K562 (cell line): ENCODE measurements at regions not wholly inside any gene's neighbourhood (a gene's known extent, or its start where the extent isn't known, plus 50 kb on each side); places are given as distances from the start of the nearest gene placed in this dataset.

Source experiments
- ATAC-seq: fragments of 200-7000 bp; cut with Tn5 transposase; 3 replicates; pipeline ENCODE4 v1.9.1; 2020; ENCODE audit warnings: moderate library complexity
- BruUV-seq: library from RNA; stranded (reverse); fragments of 400-500 nt; replicated peaks from 2 replicates; lab custom pipeline; 2021; lab: Mats Ljungman, UMichigan
- CTCF ChIA-PET: fragments of 300-600 bp; formaldehyde crosslinking; extraction: SDS; loops from one replicate; lab custom pipeline; 2021; ENCODE audit warnings: low intra/inter-chr PET ratio; lab: Yijun Ruan, JAX
- POLR2A ChIA-PET: fragments of 300-600, 350-650 bp; sonication (Branson Sonifier 250); formaldehyde crosslinking; extraction: SDS; loops from one replicate; lab custom pipeline; 2021; ENCODE audit warnings: antibody characterized with exemption, inconsistent platforms; lab: Yijun Ruan, JAX
- DNase-seq, 4 experiments: peaks; one replicate each; pipeline versions ENCODE4 v3.0.0 to v3.0.0-alpha.2; 2011 to 2018; ENCODE audit warnings: low spot score in 3 of 4, mixed read lengths in 3 of 4; ENCODE audit errors: extremely low read depth in 1 of 4
- FAIRE-seq: peaks from 2 replicates; lab custom pipeline; 2011; peaks lifted over from hg19 to GRCh38; lab: Jason Lieb, UNC
- H2AFZ ChIP-seq: 2 replicates; pipeline ENCODE4 v1.6.0; 2011; ENCODE audit warnings: low read depth, low read length, control low read depth, inconsistent platforms
- H3K27ac ChIP-seq: fragments of 200-600 bp; 3 replicates; pipeline ENCODE4 v1.8.0; 2011; ENCODE audit warnings: low read depth, mild to moderate bottlenecking, control low read depth, inconsistent platforms, low read length, moderate library complexity, mixed read lengths; ENCODE audit errors: extremely low read depth
- H3K27me3 ChIP-seq, 2 experiments: fragments of 300-600 bp in 1 of 2; 2 replicates in 1 of 2; 3 replicates in 1 of 2; pipeline versions ENCODE4 v1.6.0 to v1.8.0; 2011; ENCODE audit warnings: inconsistent platforms in 2 of 2, low read length in 2 of 2, mild to moderate bottlenecking in 1 of 2, mixed read lengths in 1 of 2, moderate library complexity in 1 of 2; ENCODE audit not compliant: control insufficient read depth in 2 of 2, insufficient read depth in 2 of 2
- H3K36me3 ChIP-seq: fragments of 300-600 bp; 3 replicates; pipeline ENCODE4 v1.8.0; 2011; ENCODE audit warnings: mild to moderate bottlenecking, low read length, inconsistent platforms; ENCODE audit not compliant: control insufficient read depth, insufficient read depth
- H3K4me1 ChIP-seq, 2 experiments: fragments of 200-600 bp in 1 of 2; replicated peaks in 1 of 2; 2 replicates in 1 of 2; 3 replicates in 1 of 2; pipeline versions ENCODE4 v1.5.1 to v1.8.0; 2011; ENCODE audit warnings: inconsistent platforms in 2 of 2, low read length in 2 of 2, mild to moderate bottlenecking in 1 of 2, mixed read lengths in 1 of 2, moderate library complexity in 1 of 2; ENCODE audit not compliant: control insufficient read depth in 2 of 2, insufficient read depth in 2 of 2
- H3K4me2 ChIP-seq: 2 replicates; pipeline ENCODE4 v1.6.1; 2011; ENCODE audit warnings: low read length, control low read depth, inconsistent platforms, mixed read lengths; ENCODE audit not compliant: insufficient read depth
- H3K4me3 ChIP-seq: fragments of 200-600 bp; sonication (generic), shearing (Covaris generic); 2 replicates; pipeline ENCODE4 v1.5.1; 2016; ENCODE audit warnings: control low read depth, inconsistent platforms
- H3K79me2 ChIP-seq: fragments of 200-600 bp; 3 replicates; pipeline ENCODE4 v1.8.0; 2011; ENCODE audit warnings: low read length, inconsistent platforms; ENCODE audit not compliant: control insufficient read depth, insufficient read depth
- H3K9ac ChIP-seq, 2 experiments: 2 replicates each; pipeline versions ENCODE4 v1.6.0 to v1.6.1; 2011; ENCODE audit warnings: low read depth in 2 of 2, low read length in 2 of 2, control low read depth in 1 of 2, inconsistent platforms in 1 of 2, mild to moderate bottlenecking in 1 of 2, mixed read lengths in 1 of 2; ENCODE audit not compliant: insufficient read depth in 1 of 2
- H3K9me1 ChIP-seq: one replicate; pipeline ENCODE4 v1.6.0; 2011; ENCODE audit warnings: inconsistent platforms, mild to moderate bottlenecking, low read length, moderate library complexity; ENCODE audit not compliant: control insufficient read depth, insufficient read depth
- H3K9me3 ChIP-seq: replicated peaks from 2 replicates; pipeline ENCODE4 v1.5.1; 2011; ENCODE audit warnings: low read depth, low read length, inconsistent platforms; ENCODE audit not compliant: control insufficient read depth, insufficient read depth
- H4K20me1 ChIP-seq: replicated peaks from 2 replicates; pipeline ENCODE4 v1.6.1; 2011; ENCODE audit warnings: low read length, inconsistent platforms, mixed read lengths; ENCODE audit not compliant: control insufficient read depth, insufficient read depth
- HNRNPH1 ChIP-seq: fragments of 200-400 bp; formaldehyde crosslinking; optimal IDR thresholded peaks from 2 replicates; pipeline ENCODE3; 2017; ENCODE audit warnings: low read depth, mild to moderate bottlenecking, low read length, moderate library complexity
- NFXL1 ChIP-seq: fragments of 450-650 bp; formaldehyde crosslinking; IDR thresholded peaks from 2 replicates; pipeline ENCODE4 v1.4.0; 2021; ENCODE audit warnings: mild to moderate bottlenecking
- RBM14 ChIP-seq: fragments of 200-400 bp; formaldehyde crosslinking; IDR thresholded peaks from 2 replicates; pipeline ENCODE4 v1.6.1; 2018; ENCODE audit warnings: low read depth, mild to moderate bottlenecking, low read length, moderate library complexity, borderline replicate concordance; ENCODE audit not compliant: insufficient read depth
- TEAD4 ChIP-seq, 2 experiments: sonication (generic) in 1 of 2; formaldehyde crosslinking in 1 of 2; IDR thresholded peaks; 2 replicates each; pipeline versions ENCODE4 v1.6.1 to v1.8.0; 2012 to 2022; ENCODE audit warnings: borderline replicate concordance in 1 of 2, inconsistent platforms in 1 of 2, low read length in 1 of 2, mild to moderate bottlenecking in 1 of 2, missing genetic modification reagents in 1 of 2
- ZNF655 ChIP-seq: fragments of 250-450 bp; sonication (Bioruptor Pico); IDR thresholded peaks from 2 replicates; pipeline ENCODE4 v1.5.0; 2021
- WGBS: fragments of 100-300 bp; shearing (Covaris generic); methylation state at CpG from one replicate; pipeline ENCODE4 v1.1.6; 2016; ENCODE audit warnings: low coverage, mixed read lengths; ENCODE audit not compliant: insufficient coverage; ENCODE audit errors: missing lambda C conversion rate; 5-methylcytosine and 5-hydroxymethylcytosine counted together
- in situ Hi-C: fragments of 300-500 bp; cut with MboI; formaldehyde crosslinking; loops from 4 replicates; pipeline ENCODE4 v1.15.0; 2018; ENCODE audit warnings: inconsistent platforms, mixed read lengths
- intact Hi-C: fragments of 100-400 bp; cut with micrococcal nuclease; formaldehyde crosslinking; loops from 2 replicates; pipeline ENCODE4 v1.14.2; 2022

GRCh38 chr11:87726506-87726905 lies 448.7 kb downstream of the RAB38 start:
- no peak for ATAC-seq
- BruUV-seq = no TSS peak
- no peaks in the 10 kb centered on the region for H4K20me1 ChIP-seq
- H3K4me1 ChIP-seq = no peaks in the 10 kb centered on the region
- DNase-seq = no peak
- no peak overlapping the region for H2AFZ ChIP-seq
- no peak for TF ChIP-seq HNRNPH1
- TF ChIP-seq RBM14 = no peak
- no peak for TF ChIP-seq NFXL1 (CRISPR knock-in tag)
- TF ChIP-seq ZNF655 (CRISPR knock-in tag) = no peak
- TF ChIP-seq TEAD4 (IDR thresholded peaks at IDR 0.05; ENCODE audit: low read length) = no peak
- TF ChIP-seq TEAD4 (CRISPR knock-in tag; IDR thresholded peaks at IDR 0.05; ENCODE audit: borderline replicate concordance) = no peak
- in situ Hi-C loops (no loop called here), intact Hi-C loops (no loop called here)
- no peaks in the 10 kb centered on the region for H3K36me3 ChIP-seq
- CTCF ChIA-PET = no interaction called here
- WGBS = 0% methylated on average over 3 of the region's 3 CpGs
- no peaks in the 10 kb centered on the region for H3K9me1 ChIP-seq
- no peak overlapping the region for H3K9ac ChIP-seq
- no peak overlapping the region for H3K4me3 ChIP-seq
- H3K27ac ChIP-seq = no peak overlapping the region
- FAIRE-seq = no peak
- no peaks in the 10 kb centered on the region for H3K79me2 ChIP-seq
- H3K9me3 ChIP-seq = no peaks in the 10 kb centered on the region
- no peaks in the 10 kb centered on the region for H3K27me3 ChIP-seq
- POLR2A ChIA-PET = interaction anchor here (0.8 kb wide), 1 partner anchor 81 kb away, joined by 3 read pairs; no protein-coding TSS in a partner anchor
- H3K4me2 ChIP-seq = no peak overlapping the region
